Sigmoid colon (tissue), 4 donors: ENCODE measurements at regions not wholly inside any gene's neighbourhood (a gene's known extent, or its start where the extent isn't known, plus 50 kb on each side); places are given as distances from the start of the nearest gene placed in this dataset.
"Not testable (repeated sequence)": the region's sequence is repeated elsewhere in the genome, so short reads cannot be mapped to it uniquely, and the experiment has no call there.

Experiments used
- CTCF ChIP-seq, 4 experiments: fragments of 450-650 bp in 3 of 4; fragments of 200-600 bp in 1 of 4; IDR thresholded peaks; one replicate each; pipeline ENCODE4 v1.5.1; 2016 to 2019; ENCODE audit warnings: antibody characterized with exemption in 4 of 4, mild to moderate bottlenecking in 3 of 4, moderate library complexity in 2 of 4
- POLR2AphosphoS5 ChIP-seq, 4 donors: sonication (generic); formaldehyde crosslinking; IDR thresholded peaks; one replicate each; pipeline ENCODE4 v1.6.1; 2017; ENCODE audit warnings: antibody characterized with exemption in 4 of 4

GRCh38 chr9:65481291-65481690, 194.4 kb upstream of the ZNG1E start:
- not testable (repeated sequence) for TF ChIP-seq CTCF, POLR2AphosphoS5 (IDR thresholded peaks at IDR 0.05)
